ENCODE measurements at regions not wholly inside any gene's neighbourhood (a gene's known extent, or its start where the extent isn't known, plus 50 kb on each side); places are given as distances from the start of the nearest gene placed in this dataset.
A peak's percentile ranks its signal among the peaks of the same experiment; 100 is the strongest.

DNA sequence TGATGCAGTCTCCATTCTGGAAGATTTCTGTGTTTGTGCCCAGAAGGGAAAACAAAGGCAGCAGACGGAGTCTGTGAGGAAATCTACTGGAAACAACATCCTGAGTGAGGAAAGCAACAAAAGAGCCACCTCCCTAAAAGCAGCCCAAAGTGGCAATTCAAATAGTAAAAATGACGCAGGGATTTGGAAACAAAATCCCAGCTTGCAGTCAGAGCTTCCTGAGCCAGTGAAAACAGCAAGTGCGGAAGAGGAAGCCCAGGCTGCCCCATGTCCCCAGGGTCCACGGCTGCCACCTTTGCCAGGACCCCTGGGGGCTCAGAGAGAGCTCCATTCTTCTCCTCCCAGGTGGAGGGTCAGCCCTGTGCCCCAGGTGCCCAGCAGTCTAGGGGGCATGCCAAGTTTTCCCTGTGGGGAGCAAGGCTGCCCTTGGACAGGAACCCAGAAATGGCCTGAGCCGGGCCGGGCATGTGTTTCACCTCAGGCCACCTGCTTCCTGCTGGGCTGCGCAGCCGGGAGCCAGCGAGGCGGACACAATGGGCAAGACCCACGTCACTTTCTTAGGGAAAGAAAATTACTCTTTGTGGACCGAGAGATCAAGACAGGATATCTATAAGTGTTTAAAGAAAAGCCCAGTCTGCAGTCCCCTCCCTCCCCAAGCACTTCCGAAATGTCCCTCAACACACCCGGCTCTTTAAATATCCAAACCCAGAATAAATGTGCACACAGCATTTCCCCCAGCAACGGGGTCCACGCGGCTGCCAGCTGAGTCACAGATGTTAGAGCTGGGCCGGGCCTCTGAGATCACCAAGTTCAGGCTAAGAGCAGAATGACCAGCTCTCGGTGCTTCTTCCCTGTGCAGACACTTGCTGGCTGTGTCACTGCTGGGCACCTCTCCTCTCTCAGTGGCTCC lies 231.1 kb downstream of the ARHGAP12 start:
- Histone ChIP-seq H3K4me1 (ENCODE audit: control insufficient read depth in 2 of 2, insufficient read depth in 2 of 2, low read length in 2 of 2) (no peaks in the 10 kb centered on the region), H3K4me3 (ENCODE audit: low read length in 2 of 2) (no peak overlapping the region), H3K36me3 (ENCODE audit: control insufficient read depth in 2 of 2, insufficient read depth in 2 of 2, low read length in 1 of 2) (no peaks in the 10 kb centered on the region), H3K27me3 (ENCODE audit: control insufficient read depth in 2 of 2, insufficient read depth in 1 of 2, low read length in 1 of 2) (no peaks in the 10 kb centered on the region), H3K27ac (ENCODE audit: low read depth in 1 of 2, low read length in 1 of 2) (peak overlapping the region; percentile 43 to 80), H3K9me3 (ENCODE audit: control insufficient read depth in 2 of 2, insufficient read depth in 1 of 2, low read length in 1 of 2) (peaks cover 0 to 6% of the 10 kb centered on the region in 2 donors)
- 61% methylated on average over 19 of the region's 19 CpGs for WGBS
- DNase-seq (ENCODE audit: low read depth in 6 of 9, low spot score in 9 of 9), result no peak

DNA sequence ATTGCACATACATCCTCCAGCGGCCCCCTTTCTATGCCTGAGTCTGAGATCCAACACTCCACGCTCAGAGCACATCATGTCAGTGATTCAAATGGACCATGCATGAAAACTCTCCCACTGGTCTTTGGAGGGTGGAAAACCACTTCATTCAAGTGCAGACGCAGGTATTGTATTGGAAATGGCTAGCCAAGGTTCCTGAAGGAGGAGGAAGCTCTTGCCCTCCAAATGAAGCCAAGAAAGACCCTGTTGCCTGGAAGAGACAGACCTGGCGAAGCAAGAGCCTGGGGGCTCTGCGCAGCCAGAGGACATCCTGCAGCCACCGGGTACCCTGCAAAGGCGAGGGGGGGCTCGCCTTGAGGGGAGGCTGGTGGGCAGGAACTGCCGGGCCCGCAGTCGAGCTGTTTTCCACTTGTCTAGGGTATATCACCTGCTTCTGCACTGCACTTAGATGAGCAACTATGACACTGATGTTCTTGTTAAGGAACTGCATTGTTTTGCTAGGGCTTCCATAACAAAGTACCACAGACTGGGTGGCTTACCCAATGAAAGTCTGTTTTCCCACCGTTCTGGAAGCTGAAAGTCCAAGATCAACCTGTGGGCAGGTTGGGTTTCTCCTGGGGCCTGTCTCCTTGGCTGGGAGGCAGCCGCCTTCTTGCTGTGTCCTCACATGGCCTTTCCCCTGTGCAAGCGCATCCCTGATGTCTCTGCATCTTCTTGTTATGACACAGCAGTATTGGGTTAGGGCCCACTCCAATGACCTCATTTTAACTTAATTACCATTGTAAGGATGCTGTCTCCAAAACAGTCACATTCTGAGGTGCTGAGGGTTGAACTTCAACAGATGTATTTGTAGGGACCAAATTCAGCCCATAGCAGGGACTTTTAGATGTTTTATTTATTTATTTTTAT lies 233.4 kb downstream of the ARHGAP12 start:
- Histone ChIP-seq H3K4me1 (ENCODE audit: control insufficient read depth in 2 of 2, insufficient read depth in 2 of 2, low read length in 2 of 2) (no peaks in the 10 kb centered on the region), H3K36me3 (ENCODE audit: control insufficient read depth in 2 of 2, insufficient read depth in 2 of 2, low read length in 1 of 2) (no peaks in the 10 kb centered on the region), H3K9me3 (ENCODE audit: control insufficient read depth in 2 of 2, insufficient read depth in 1 of 2, low read length in 1 of 2) (peaks cover 0 to 6% of the 10 kb centered on the region in 2 donors), H3K27me3 (ENCODE audit: control insufficient read depth in 2 of 2, insufficient read depth in 1 of 2, low read length in 1 of 2) (no peaks in the 10 kb centered on the region), H3K4me3 (ENCODE audit: low read length in 2 of 2) (no peak overlapping the region), H3K27ac (ENCODE audit: low read depth in 1 of 2, low read length in 1 of 2) (no peak overlapping the region)
- 98% methylated on average over 14 of the region's 14 CpGs for WGBS
- no peak for DNase-seq (ENCODE audit: low read depth in 6 of 9, low spot score in 9 of 9)

DNA sequence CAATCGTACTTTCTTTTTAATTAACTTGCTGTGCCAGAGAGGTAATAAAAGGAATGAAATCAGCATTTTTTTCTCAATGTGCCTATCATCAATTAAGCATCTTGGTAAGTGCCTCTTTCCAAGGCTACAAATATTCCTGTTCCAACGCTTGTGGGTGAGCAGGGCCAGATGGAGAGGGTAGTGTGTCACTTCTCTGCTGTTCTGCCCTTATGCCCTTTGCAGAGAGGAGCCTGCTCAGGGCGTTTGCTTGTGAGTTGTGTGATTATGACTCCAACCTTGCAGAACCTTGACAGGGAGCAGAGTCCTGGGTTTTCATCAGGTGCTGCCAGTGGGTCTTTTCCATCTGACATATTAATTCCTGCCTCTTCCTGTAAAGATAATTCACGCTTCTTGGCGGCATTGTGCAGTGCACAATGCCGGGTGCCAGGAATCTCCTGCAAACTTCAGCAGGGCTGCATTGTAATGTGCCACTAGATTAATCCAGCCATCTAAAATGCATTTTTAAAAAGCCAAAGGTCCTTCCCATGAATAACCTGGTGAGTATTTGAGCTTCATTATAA lies 234.4 kb downstream of the ARHGAP12 start:
- Histone ChIP-seq H3K4me3 (ENCODE audit: low read length in 2 of 2) (no peak overlapping the region), H3K36me3 (ENCODE audit: control insufficient read depth in 2 of 2, insufficient read depth in 2 of 2, low read length in 1 of 2) (no peaks in the 10 kb centered on the region)
- WGBS, result 95% methylated on average over 6 of the region's 6 CpGs

GRCh38 chr10:31693491-31693890 lies 235.1 kb downstream of the ARHGAP12 start:
- Histone ChIP-seq H3K27ac (ENCODE audit: low read depth in 1 of 2, low read length in 1 of 2) (no peak overlapping the region), H3K27me3 (ENCODE audit: control insufficient read depth in 2 of 2, insufficient read depth in 1 of 2, low read length in 1 of 2) (no peaks in the 10 kb centered on the region), H3K9me3 (ENCODE audit: control insufficient read depth in 2 of 2, insufficient read depth in 1 of 2, low read length in 1 of 2) (peaks cover 0 to 5% of the 10 kb centered on the region in 2 donors), H3K4me3 (ENCODE audit: low read length in 2 of 2) (no peak overlapping the region), H3K4me1 (ENCODE audit: control insufficient read depth in 2 of 2, insufficient read depth in 2 of 2, low read length in 2 of 2) (no peaks in the 10 kb centered on the region), H3K36me3 (ENCODE audit: control insufficient read depth in 2 of 2, insufficient read depth in 2 of 2, low read length in 1 of 2) (no peaks in the 10 kb centered on the region)
- WGBS, result 86% methylated on average over 6 of the region's 6 CpGs
- DNase-seq (ENCODE audit: low read depth in 6 of 9, low spot score in 9 of 9), result no peak

More for the DNA sequence above, 234.4 kb downstream of the ARHGAP12 start:
- Histone ChIP-seq H3K4me1 (ENCODE audit: control insufficient read depth in 2 of 2, insufficient read depth in 2 of 2, low read length in 2 of 2) (no peaks in the 10 kb centered on the region), H3K27ac (ENCODE audit: low read depth in 1 of 2, low read length in 1 of 2) (no peak overlapping the region), H3K27me3 (ENCODE audit: control insufficient read depth in 2 of 2, insufficient read depth in 1 of 2, low read length in 1 of 2) (no peaks in the 10 kb centered on the region), H3K9me3 (ENCODE audit: control insufficient read depth in 2 of 2, insufficient read depth in 1 of 2, low read length in 1 of 2) (peaks cover 0 to 3% of the 10 kb centered on the region in 2 donors)
- DNase-seq (ENCODE audit: low read depth in 6 of 9, low spot score in 9 of 9), result no peak

- DNase-seq (ENCODE audit: low read depth in 6 of 9, low spot score in 9 of 9), result no peak
- H3K27me3 ChIP-seq (ENCODE audit: control insufficient read depth in 2 of 2, insufficient read depth in 1 of 2, low read length in 1 of 2), result no peaks in the 10 kb centered on the region
- WGBS, result 79% methylated on average over 1 of the region's 1 CpG
- H3K4me1 ChIP-seq (ENCODE audit: control insufficient read depth in 2 of 2, insufficient read depth in 2 of 2, low read length in 2 of 2), result no peaks in the 10 kb centered on the region
- no peaks in the 10 kb centered on the region for H3K36me3 ChIP-seq (ENCODE audit: control insufficient read depth in 2 of 2, insufficient read depth in 2 of 2, low read length in 1 of 2)
- H3K9me3 ChIP-seq (ENCODE audit: control insufficient read depth in 2 of 2, insufficient read depth in 1 of 2, low read length in 1 of 2), result peaks cover 0 to 3% of the 10 kb centered on the region in 2 donors
- no peak overlapping the region for H3K4me3 ChIP-seq (ENCODE audit: low read length in 2 of 2)
- no peak overlapping the region for H3K27ac ChIP-seq (ENCODE audit: low read depth in 1 of 2, low read length in 1 of 2)
Observed at GRCh38 chr10:31689233-31689632, 239.4 kb downstream of the ARHGAP12 start.

DNA sequence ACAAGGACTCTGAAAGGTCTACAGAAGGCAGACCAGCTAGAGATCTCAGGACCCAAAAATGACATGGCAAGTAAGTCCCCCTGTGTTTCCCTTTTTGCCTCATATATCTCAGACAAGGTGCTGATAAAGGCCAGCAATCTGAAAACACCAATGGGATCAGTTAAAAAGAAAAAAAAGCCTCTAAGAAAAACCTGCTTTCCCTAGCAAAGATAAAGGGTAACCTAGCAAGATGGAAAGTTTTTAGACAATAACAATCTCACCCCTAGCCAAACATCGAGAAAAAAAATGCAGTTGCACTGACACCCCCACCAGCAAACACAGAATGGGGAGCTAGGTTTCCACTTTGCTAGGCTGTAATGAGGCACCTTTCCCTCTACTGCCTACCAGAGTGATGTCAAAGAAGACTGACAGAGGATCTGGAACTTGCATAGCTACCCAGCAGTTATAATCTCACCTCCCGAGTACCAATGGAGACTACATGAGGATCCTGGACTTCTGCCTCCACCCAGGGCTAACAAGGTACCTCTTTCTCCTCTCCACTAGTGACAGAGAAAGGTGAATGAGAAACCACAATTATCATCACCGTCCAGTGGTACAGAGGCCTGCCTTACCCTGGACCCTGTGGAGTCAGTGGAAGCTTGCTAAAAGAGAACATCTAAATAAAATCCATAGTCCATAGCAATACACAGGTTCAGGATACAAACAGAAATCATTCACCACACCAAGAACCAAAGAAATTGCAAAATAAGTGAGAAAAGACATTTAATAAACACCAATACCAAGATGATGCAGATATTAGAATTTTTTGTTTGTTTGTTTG lies 240.8 kb downstream of the ARHGAP12 start:
- Histone ChIP-seq H3K27me3 (ENCODE audit: control insufficient read depth in 2 of 2, insufficient read depth in 1 of 2, low read length in 1 of 2) (no peaks in the 10 kb centered on the region), H3K4me3 (ENCODE audit: low read length in 2 of 2) (no peak overlapping the region), H3K36me3 (ENCODE audit: control insufficient read depth in 2 of 2, insufficient read depth in 2 of 2, low read length in 1 of 2) (no peaks in the 10 kb centered on the region), H3K4me1 (ENCODE audit: control insufficient read depth in 2 of 2, insufficient read depth in 2 of 2, low read length in 2 of 2) (no peaks in the 10 kb centered on the region), H3K9me3 (ENCODE audit: control insufficient read depth in 2 of 2, insufficient read depth in 1 of 2, low read length in 1 of 2) (peaks cover 0 to 3% of the 10 kb centered on the region in 2 donors), H3K27ac (ENCODE audit: low read depth in 1 of 2, low read length in 1 of 2) (no peak overlapping the region)
- peak in 3 of 9 donors; percentile 11 to 49 (median 27) for DNase-seq (ENCODE audit: low read depth in 6 of 9, low spot score in 9 of 9)
- 92% methylated on average over 3 of the region's 3 CpGs for WGBS

GRCh38 chr10:31686599-31686998 lies 242.0 kb downstream of the ARHGAP12 start:
- Histone ChIP-seq H3K4me1 (ENCODE audit: control insufficient read depth in 2 of 2, insufficient read depth in 2 of 2, low read length in 2 of 2) (no peaks in the 10 kb centered on the region), H3K27me3 (ENCODE audit: control insufficient read depth in 2 of 2, insufficient read depth in 1 of 2, low read length in 1 of 2) (no peaks in the 10 kb centered on the region), H3K4me3 (ENCODE audit: low read length in 2 of 2) (no peak overlapping the region), H3K27ac (ENCODE audit: low read depth in 1 of 2, low read length in 1 of 2) (no peak overlapping the region), H3K9me3 (ENCODE audit: control insufficient read depth in 2 of 2, insufficient read depth in 1 of 2, low read length in 1 of 2) (peaks cover 0 to 3% of the 10 kb centered on the region in 2 donors), H3K36me3 (ENCODE audit: control insufficient read depth in 2 of 2, insufficient read depth in 2 of 2, low read length in 1 of 2) (no peaks in the 10 kb centered on the region)
- DNase-seq (ENCODE audit: low read depth in 6 of 9, low spot score in 9 of 9), result peak in 2 of 9 donors; percentile 13 to 26

DNA sequence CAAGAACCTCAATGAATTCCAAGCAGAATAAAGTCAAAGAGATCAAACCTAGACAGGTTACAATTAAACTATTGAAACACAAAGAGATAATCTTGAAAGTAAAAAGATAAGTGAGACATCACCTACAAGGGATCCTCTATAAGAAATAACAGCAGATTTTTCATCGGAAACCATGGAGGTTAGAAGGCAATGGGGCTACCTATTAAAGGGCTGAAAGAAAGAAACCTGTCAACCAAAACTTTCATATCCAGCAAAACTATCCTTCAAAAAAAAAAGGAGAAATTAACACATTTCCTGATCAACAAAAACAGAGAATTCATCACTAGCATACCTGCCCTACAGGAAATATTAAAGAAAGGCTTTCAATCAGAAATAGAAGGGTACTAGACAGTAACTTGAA lies 244.9 kb downstream of the ARHGAP12 start:
- Histone ChIP-seq H3K4me3 (ENCODE audit: low read length in 2 of 2) (no peak overlapping the region), H3K27ac (ENCODE audit: low read depth in 1 of 2, low read length in 1 of 2) (no peak overlapping the region), H3K4me1 (ENCODE audit: control insufficient read depth in 2 of 2, insufficient read depth in 2 of 2, low read length in 2 of 2) (no peaks in the 10 kb centered on the region), H3K9me3 (ENCODE audit: control insufficient read depth in 2 of 2, insufficient read depth in 1 of 2, low read length in 1 of 2) (peaks cover 0 to 2% of the 10 kb centered on the region in 2 donors), H3K36me3 (ENCODE audit: control insufficient read depth in 2 of 2, insufficient read depth in 2 of 2, low read length in 1 of 2) (no peaks in the 10 kb centered on the region), H3K27me3 (ENCODE audit: control insufficient read depth in 2 of 2, insufficient read depth in 1 of 2, low read length in 1 of 2) (no peaks in the 10 kb centered on the region)
- no peak for DNase-seq (ENCODE audit: low read depth in 6 of 9, low spot score in 9 of 9)
- 95% methylated on average over 1 of the region's 1 CpG for WGBS

All from thymus (tissue), 11 donors.